22Rv1 (cell line): ENCODE measurements at regions not wholly inside any gene's neighbourhood (a gene's known extent, or its start where the extent isn't known, plus 50 kb on each side); places are given as distances from the start of the nearest gene placed in this dataset.

Experiments used
- CTCF ChIP-seq: fragments of 450-650 bp; IDR thresholded peaks from 2 replicates; pipeline ENCODE4 v1.5.1; 2017; ENCODE audit warnings: mild to moderate bottlenecking
- ZFX ChIP-seq: fragments of 450-650 bp; IDR thresholded peaks from 2 replicates; pipeline ENCODE4 v1.6.1; 2017; ENCODE audit warnings: antibody characterized with exemption, borderline replicate concordance

GRCh38 chr4:180870623-180871022 is 1372.6 kb upstream of the TENM3 start:
- no peak for TF ChIP-seq CTCF
- TF ChIP-seq ZFX, result no peak
